ENCODE measurements at regions not wholly inside any gene's neighbourhood (a gene's known extent, or its start where the extent isn't known, plus 50 kb on each side); places are given as distances from the start of the nearest gene placed in this dataset.

DNA sequence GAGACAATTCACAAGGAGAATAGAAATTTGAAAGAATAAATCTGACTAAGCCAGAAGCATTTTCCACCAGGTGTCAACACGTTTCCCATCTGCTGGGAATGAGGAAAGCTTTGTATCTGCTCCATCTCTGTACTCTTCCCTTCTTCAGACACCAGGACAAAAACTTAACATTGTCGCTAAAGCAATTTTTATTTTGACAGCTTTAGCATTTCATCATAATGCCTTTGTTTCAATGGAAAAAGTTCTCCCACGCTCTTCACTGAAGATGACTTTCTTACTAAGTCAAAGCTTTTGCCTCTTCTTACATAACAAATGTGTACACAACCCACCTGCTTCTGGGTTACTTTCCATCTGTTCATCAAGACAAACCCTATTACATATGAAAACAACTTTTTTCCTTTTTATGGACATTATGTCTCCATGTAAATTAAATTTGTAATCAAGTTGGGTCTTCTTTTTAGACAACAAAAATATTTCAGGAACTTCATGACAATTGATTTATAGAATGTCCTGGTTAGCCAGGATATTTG, 141.7 kb upstream of the GUCY1A1 start:
- no peak for TF ChIP-seq POLR2A (IDR thresholded peaks at IDR 0.05)
- TF ChIP-seq, protein P1, sequence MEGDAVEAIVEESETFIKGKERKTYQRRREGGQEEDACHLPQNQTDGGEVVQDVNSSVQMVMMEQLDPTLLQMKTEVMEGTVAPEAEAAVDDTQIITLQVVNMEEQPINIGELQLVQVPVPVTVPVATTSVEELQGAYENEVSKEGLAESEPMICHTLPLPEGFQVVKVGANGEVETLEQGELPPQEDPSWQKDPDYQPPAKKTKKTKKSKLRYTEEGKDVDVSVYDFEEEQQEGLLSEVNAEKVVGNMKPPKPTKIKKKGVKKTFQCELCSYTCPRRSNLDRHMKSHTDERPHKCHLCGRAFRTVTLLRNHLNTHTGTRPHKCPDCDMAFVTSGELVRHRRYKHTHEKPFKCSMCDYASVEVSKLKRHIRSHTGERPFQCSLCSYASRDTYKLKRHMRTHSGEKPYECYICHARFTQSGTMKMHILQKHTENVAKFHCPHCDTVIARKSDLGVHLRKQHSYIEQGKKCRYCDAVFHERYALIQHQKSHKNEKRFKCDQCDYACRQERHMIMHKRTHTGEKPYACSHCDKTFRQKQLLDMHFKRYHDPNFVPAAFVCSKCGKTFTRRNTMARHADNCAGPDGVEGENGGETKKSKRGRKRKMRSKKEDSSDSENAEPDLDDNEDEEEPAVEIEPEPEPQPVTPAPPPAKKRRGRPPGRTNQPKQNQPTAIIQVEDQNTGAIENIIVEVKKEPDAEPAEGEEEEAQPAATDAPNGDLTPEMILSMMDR (IDR thresholded peaks at IDR 0.05), result no peak
